GM18508 (cell line): ENCODE measurements at regions not wholly inside any gene's neighbourhood (a gene's known extent, or its start where the extent isn't known, plus 50 kb on each side); places are given as distances from the start of the nearest gene placed in this dataset.

ENCODE experiments used
- ATAC-seq: cut with Tn5 transposase; IDR thresholded peaks from one replicate; pipeline ENCODE4 v1.9.1; 2021; ENCODE audit warnings: moderate number of reproducible peaks; ENCODE audit not compliant: insufficient read depth, unreplicated experiment

GRCh38 chr13:85742355-85742754, 56.9 kb downstream of the SLITRK6 start:
- ATAC-seq = no peak

GRCh38 chr13:85741017-85741416, 58.2 kb downstream of the SLITRK6 start:
- ATAC-seq = no peak

- ATAC-seq = no peak
Observed at GRCh38 chr13:85738696-85739320, 60.4 kb downstream of the SLITRK6 start.

- ATAC-seq = no peak
Observed at GRCh38 chr13:85737952-85738351, 61.3 kb downstream of the SLITRK6 start.

GRCh38 chr13:85729296-85729695, 69.9 kb downstream of the SLITRK6 start:
- no peak for ATAC-seq

- ATAC-seq = no peak
Observed at GRCh38 chr13:85728811-85729210, 70.4 kb downstream of the SLITRK6 start.

GRCh38 chr13:85725433-85725832, 73.8 kb downstream of the SLITRK6 start:
- ATAC-seq = no peak

GRCh38 chr13:85724546-85725432, 74.4 kb downstream of the SLITRK6 start:
- ATAC-seq = no peak

- ATAC-seq = no peak
Observed at GRCh38 chr13:85719749-85720148, 79.5 kb downstream of the SLITRK6 start.

GRCh38 chr13:85717921-85718320, 81.3 kb downstream of the SLITRK6 start:
- no peak for ATAC-seq

- no peak for ATAC-seq
Observed at GRCh38 chr13:85710545-85710944, 88.7 kb downstream of the SLITRK6 start.

- no peak for ATAC-seq
Observed at GRCh38 chr13:85709721-85710120, 89.5 kb downstream of the SLITRK6 start.

GRCh38 chr13:85709072-85709471, 90.1 kb downstream of the SLITRK6 start:
- no peak for ATAC-seq

GRCh38 chr13:85700906-85701305, 98.3 kb downstream of the SLITRK6 start:
- no peak for ATAC-seq

GRCh38 chr13:85698256-85698655, 101.0 kb downstream of the SLITRK6 start:
- ATAC-seq = no peak

GRCh38 chr13:85694992-85695391, 104.2 kb downstream of the SLITRK6 start:
- ATAC-seq = no peak

GRCh38 chr13:85693889-85694511, 105.2 kb downstream of the SLITRK6 start:
- no peak for ATAC-seq

- no peak for ATAC-seq
Observed at GRCh38 chr13:85690368-85690767, 108.9 kb downstream of the SLITRK6 start.

- ATAC-seq = no peak
Observed at GRCh38 chr13:85685436-85685835, 113.8 kb downstream of the SLITRK6 start.

GRCh38 chr13:85675151-85675907, 123.9 kb downstream of the SLITRK6 start:
- no peak for ATAC-seq

GRCh38 chr13:85671336-85671735, 127.9 kb downstream of the SLITRK6 start:
- ATAC-seq = no peak
